CD4-positive, alpha-beta memory T cell (primary cell): ENCODE measurements at regions not wholly inside any gene's neighbourhood (a gene's known extent, or its start where the extent isn't known, plus 50 kb on each side); places are given as distances from the start of the nearest gene placed in this dataset.

Experiments
- CTCF ChIA-PET: fragments of 350-600 bp; sonication (Branson Sonifier 250); formaldehyde crosslinking; loops from one replicate; lab custom pipeline; 2021; ENCODE audit warnings: inconsistent platforms; ENCODE audit not compliant: partially characterized antibody; lab: Charles Lee
- POLR2A ChIA-PET: fragments of 350-600 bp; sonication (Branson Sonifier 250); formaldehyde crosslinking; loops from one replicate; lab custom pipeline; 2021; ENCODE audit not compliant: partially characterized antibody; lab: Charles Lee
- DNase-seq, 5 donors: peaks; one replicate each; pipeline versions ENCODE4 v3.0.0 to v3.0.0-alpha.2; 2020 to 2022; ENCODE audit warnings: mixed read lengths in 1 of 5
- H3K27ac ChIP-seq: one replicate; pipeline ENCODE4 v1.7.0; 2013; ENCODE audit warnings: low read depth, low read length
- H3K27me3 ChIP-seq: 2 replicates; pipeline ENCODE4 v1.7.0; 2013; ENCODE audit warnings: mild to moderate bottlenecking, low read length, moderate library complexity; ENCODE audit not compliant: insufficient read depth
- H3K36me3 ChIP-seq: 2 replicates; pipeline ENCODE4 v1.7.0; 2013; ENCODE audit warnings: mild to moderate bottlenecking, low read length, moderate library complexity; ENCODE audit not compliant: insufficient read depth
- H3K4me1 ChIP-seq: 2 replicates; pipeline ENCODE4 v1.7.0; 2013; ENCODE audit warnings: mild to moderate bottlenecking, low read length, moderate library complexity; ENCODE audit not compliant: insufficient read depth
- H3K4me3 ChIP-seq, 2 donors: one replicate each; pipeline ENCODE4 v1.7.0; 2013; ENCODE audit warnings: low read length in 2 of 2, mild to moderate bottlenecking in 1 of 2
- H3K9me3 ChIP-seq, 2 donors: one replicate each; pipeline ENCODE4 v1.7.0; 2013; ENCODE audit warnings: low read length in 2 of 2, control low read depth in 1 of 2; ENCODE audit not compliant: control insufficient read depth in 1 of 2
- H3K27ac Mint-ChIP-seq, 7 donors: one replicate each; pipeline ENCODE4 v1.8.0; 2020 to 2021; ENCODE audit warnings: mixed read lengths in 7 of 7, mild to moderate bottlenecking in 6 of 7, inconsistent platforms in 3 of 7, moderate library complexity in 3 of 7
- H3K27me3 Mint-ChIP-seq, 2 donors: one replicate each; pipeline ENCODE4 v1.8.0; 2020 to 2021; ENCODE audit warnings: mixed read lengths in 2 of 2
- H3K36me3 Mint-ChIP-seq, 2 donors: one replicate each; pipeline ENCODE4 v1.8.0; 2020 to 2021; ENCODE audit warnings: mixed read lengths in 2 of 2, inconsistent platforms in 1 of 2, mild to moderate bottlenecking in 1 of 2
- H3K4me1 Mint-ChIP-seq, 4 donors: one replicate each; pipeline ENCODE4 v1.8.0; 2020 to 2021; ENCODE audit warnings: mixed read lengths in 4 of 4, mild to moderate bottlenecking in 1 of 4
- H3K4me3 Mint-ChIP-seq, 8 donors: one replicate each; pipeline ENCODE4 v1.8.0; 2020 to 2021; ENCODE audit warnings: mixed read lengths in 8 of 8, mild to moderate bottlenecking in 7 of 8, moderate library complexity in 6 of 8, inconsistent platforms in 3 of 8
- H3K9me3 Mint-ChIP-seq, 8 donors: one replicate each; pipeline ENCODE4 v1.8.0; 2020 to 2021; ENCODE audit warnings: mixed read lengths in 8 of 8, mild to moderate bottlenecking in 5 of 8, inconsistent platforms in 3 of 8, moderate library complexity in 1 of 8
- intact Hi-C: fragments of 100-400 bp; cut with micrococcal nuclease; formaldehyde crosslinking; loops from one replicate; pipeline ENCODE4 v1.15.1; 2023

GRCh38 chr1:79660129-79660528, 653.6 kb upstream of the ADGRL4 start:
- H3K4me3 Mint-ChIP-seq, result no peak overlapping the region
- no peak overlapping the region for H3K27ac ChIP-seq
- no peaks in the 10 kb centered on the region for H3K9me3 ChIP-seq
- no peaks in the 10 kb centered on the region for H3K27me3 Mint-ChIP-seq
- CTCF ChIA-PET, result no interaction called here
- no peak overlapping the region for H3K4me3 ChIP-seq
- H3K9me3 Mint-ChIP-seq, result peaks cover 0 to 12% (median under 1%) of the 10 kb centered on the region in 8 donors
- no peaks in the 10 kb centered on the region for H3K36me3 Mint-ChIP-seq
- POLR2A ChIA-PET, result no interaction called here
- H3K27me3 ChIP-seq, result no peaks in the 10 kb centered on the region
- no peaks in the 10 kb centered on the region for H3K36me3 ChIP-seq
- intact Hi-C loops, result no loop called here
- no peaks in the 10 kb centered on the region for H3K4me1 ChIP-seq
- no peaks in the 10 kb centered on the region for H3K4me1 Mint-ChIP-seq
- no peak for DNase-seq
- no peak overlapping the region for H3K27ac Mint-ChIP-seq

GRCh38 chr1:79657951-79658658, 651.6 kb upstream of the ADGRL4 start:
- Mint-ChIP-seq H3K36me3 (no peaks in the 10 kb centered on the region), H3K4me1 (no peaks in the 10 kb centered on the region), H3K27ac (no peak overlapping the region), H3K4me3 (no peak overlapping the region), H3K9me3 (peaks cover 0 to 10% (median 0%) of the 10 kb centered on the region in 8 donors), H3K27me3 (no peaks in the 10 kb centered on the region)
- intact Hi-C loops, result no loop called here
- Histone ChIP-seq H3K4me1 (no peaks in the 10 kb centered on the region), H3K27me3 (no peaks in the 10 kb centered on the region), H3K36me3 (no peaks in the 10 kb centered on the region), H3K27ac (no peak overlapping the region), H3K4me3 (no peak overlapping the region), H3K9me3 (no peaks in the 10 kb centered on the region)
- DNase-seq, result no peak
- ChIA-PET CTCF (no interaction called here), POLR2A (no interaction called here)

GRCh38 chr1:79655876-79656275, 649.3 kb upstream of the ADGRL4 start:
- Mint-ChIP-seq H3K9me3 (peaks cover 0 to 4% (median 0%) of the 10 kb centered on the region in 8 donors), H3K27me3 (no peaks in the 10 kb centered on the region), H3K36me3 (no peaks in the 10 kb centered on the region)

GRCh38 chr1:79652426-79652825, 645.9 kb upstream of the ADGRL4 start:
- Mint-ChIP-seq H3K27ac (no peak overlapping the region), H3K9me3 (peaks cover 0 to 3% (median 2%) of the 10 kb centered on the region in 8 donors), H3K4me3 (no peak overlapping the region), H3K27me3 (no peaks in the 10 kb centered on the region), H3K36me3 (no peaks in the 10 kb centered on the region), H3K4me1 (no peaks in the 10 kb centered on the region)
- H3K9me3 ChIP-seq, result no peaks in the 10 kb centered on the region
- intact Hi-C loops, result no loop called here
- DNase-seq, result no peak
- H3K27ac ChIP-seq, result no peak overlapping the region
- no peak overlapping the region for H3K4me3 ChIP-seq
- no peaks in the 10 kb centered on the region for H3K4me1 ChIP-seq
- no peaks in the 10 kb centered on the region for H3K36me3 ChIP-seq
- CTCF ChIA-PET, result no interaction called here
- H3K27me3 ChIP-seq, result no peaks in the 10 kb centered on the region
- POLR2A ChIA-PET, result no interaction called here

More at GRCh38 chr1:79655876-79656275, 649.3 kb upstream of the ADGRL4 start:
- H3K27me3 ChIP-seq, result no peaks in the 10 kb centered on the region
- H3K27ac Mint-ChIP-seq, result no peak overlapping the region
- H3K9me3 ChIP-seq, result no peaks in the 10 kb centered on the region
- POLR2A ChIA-PET, result no interaction called here
- H3K4me3 ChIP-seq, result no peak overlapping the region
- no peak for DNase-seq
- H3K36me3 ChIP-seq, result no peaks in the 10 kb centered on the region
- intact Hi-C loops, result no loop called here
- CTCF ChIA-PET, result no interaction called here
- no peaks in the 10 kb centered on the region for H3K4me1 Mint-ChIP-seq
- H3K4me1 ChIP-seq, result no peaks in the 10 kb centered on the region
- no peak overlapping the region for H3K4me3 Mint-ChIP-seq
- no peak overlapping the region for H3K27ac ChIP-seq

- DNase-seq, result no peak
- intact Hi-C loops, result no loop called here
- Mint-ChIP-seq H3K27me3 (no peaks in the 10 kb centered on the region), H3K4me3 (no peak overlapping the region), H3K9me3 (peaks cover 0 to 12% (median 3%) of the 10 kb centered on the region in 8 donors), H3K27ac (no peak overlapping the region), H3K4me1 (no peaks in the 10 kb centered on the region), H3K36me3 (no peaks in the 10 kb centered on the region)
- Histone ChIP-seq H3K36me3 (no peaks in the 10 kb centered on the region), H3K27me3 (no peaks in the 10 kb centered on the region), H3K9me3 (no peaks in the 10 kb centered on the region), H3K27ac (no peak overlapping the region), H3K4me3 (no peak overlapping the region), H3K4me1 (no peaks in the 10 kb centered on the region)
- ChIA-PET CTCF (no interaction called here), POLR2A (no interaction called here)
Measured at GRCh38 chr1:79648126-79648525, 641.6 kb upstream of the ADGRL4 start.

GRCh38 chr1:79646880-79647279, 640.4 kb upstream of the ADGRL4 start:
- H3K36me3 Mint-ChIP-seq, result no peaks in the 10 kb centered on the region

GRCh38 chr1:79638382-79638781, 631.9 kb upstream of the ADGRL4 start:
- no peak for DNase-seq
- Mint-ChIP-seq H3K36me3 (no peaks in the 10 kb centered on the region), H3K4me1 (no peaks in the 10 kb centered on the region), H3K9me3 (peaks cover 0 to 13% (median 6%) of the 10 kb centered on the region in 8 donors), H3K27ac (no peak overlapping the region), H3K4me3 (no peak overlapping the region), H3K27me3 (no peaks in the 10 kb centered on the region)
- intact Hi-C loops, result no loop called here
- no peaks in the 10 kb centered on the region for H3K36me3 ChIP-seq
- no peak overlapping the region for H3K27ac ChIP-seq
- CTCF ChIA-PET, result no interaction called here
- POLR2A ChIA-PET, result no interaction called here
- no peaks in the 10 kb centered on the region for H3K9me3 ChIP-seq
- H3K4me3 ChIP-seq, result no peak overlapping the region
- no peaks in the 10 kb centered on the region for H3K4me1 ChIP-seq
- no peaks in the 10 kb centered on the region for H3K27me3 ChIP-seq

More at GRCh38 chr1:79646880-79647279, 640.4 kb upstream of the ADGRL4 start:
- ChIA-PET POLR2A (no interaction called here), CTCF (no interaction called here)
- peaks cover 0 to 16% (median 8%) of the 10 kb centered on the region in 8 donors for H3K9me3 Mint-ChIP-seq
- Histone ChIP-seq H3K27me3 (no peaks in the 10 kb centered on the region), H3K4me1 (no peaks in the 10 kb centered on the region), H3K4me3 (no peak overlapping the region), H3K27ac (no peak overlapping the region), H3K36me3 (no peaks in the 10 kb centered on the region), H3K9me3 (no peaks in the 10 kb centered on the region)
- no peaks in the 10 kb centered on the region for H3K4me1 Mint-ChIP-seq
- H3K27me3 Mint-ChIP-seq, result no peaks in the 10 kb centered on the region
- no peak overlapping the region for H3K4me3 Mint-ChIP-seq
- DNase-seq, result no peak
- H3K27ac Mint-ChIP-seq, result no peak overlapping the region
- intact Hi-C loops, result no loop called here
